C4-2B (cell line): ENCODE measurements at regions not wholly inside any gene's neighbourhood (a gene's known extent, or its start where the extent isn't known, plus 50 kb on each side); places are given as distances from the start of the nearest gene placed in this dataset.

ENCODE experiments used
- CTCF ChIP-seq: fragments of 450-650 bp; conservative IDR thresholded peaks from 2 replicates; pipeline ENCODE4 v1.5.1; 2017; ENCODE audit warnings: mild to moderate bottlenecking
- ZFX ChIP-seq: fragments of 450-650 bp; IDR thresholded peaks from 2 replicates; pipeline ENCODE4 v1.6.1; 2017

- TF ChIP-seq CTCF (no peak), ZFX (no peak)
These were observed 239.9 kb upstream of the NOX3 start for GRCh38 chr6:155695495-155695894.
